Fibroblast of peridontal ligament (primary cell): ENCODE measurements at regions not wholly inside any gene's neighbourhood (a gene's known extent, or its start where the extent isn't known, plus 50 kb on each side); places are given as distances from the start of the nearest gene placed in this dataset.
A peak's percentile ranks its signal among the peaks of the same experiment; 100 is the strongest.
"Not testable (repeated sequence)": the region's sequence is repeated elsewhere in the genome, so short reads cannot be mapped to it uniquely, and the experiment has no call there.

Experiments
- DNase-seq: peaks from one replicate; pipeline ENCODE4 v3.0.0-alpha.2; 2010; ENCODE audit errors: extremely low read depth

DNA sequence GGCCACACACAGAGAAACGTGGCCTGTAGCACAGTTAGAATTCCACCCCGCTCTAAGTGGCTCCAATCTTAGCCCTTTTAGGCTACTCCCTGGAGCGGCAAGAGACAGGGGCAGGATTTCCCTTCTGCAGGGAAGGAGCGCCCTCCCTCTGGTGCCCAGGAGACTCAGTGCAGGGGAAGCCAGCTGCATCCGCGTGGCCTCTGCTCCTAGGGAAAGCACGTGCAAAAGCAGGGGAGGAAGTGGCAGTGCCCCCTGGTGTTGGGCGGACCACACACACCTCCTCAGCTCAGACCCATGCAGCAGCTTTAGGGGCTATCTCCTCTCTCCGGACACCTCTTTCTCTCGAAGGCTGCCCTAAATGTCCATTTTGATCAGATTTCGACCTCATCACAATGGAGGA is 50.0 kb downstream of the SPRING1 start:
- DNase-seq = no peak

DNA sequence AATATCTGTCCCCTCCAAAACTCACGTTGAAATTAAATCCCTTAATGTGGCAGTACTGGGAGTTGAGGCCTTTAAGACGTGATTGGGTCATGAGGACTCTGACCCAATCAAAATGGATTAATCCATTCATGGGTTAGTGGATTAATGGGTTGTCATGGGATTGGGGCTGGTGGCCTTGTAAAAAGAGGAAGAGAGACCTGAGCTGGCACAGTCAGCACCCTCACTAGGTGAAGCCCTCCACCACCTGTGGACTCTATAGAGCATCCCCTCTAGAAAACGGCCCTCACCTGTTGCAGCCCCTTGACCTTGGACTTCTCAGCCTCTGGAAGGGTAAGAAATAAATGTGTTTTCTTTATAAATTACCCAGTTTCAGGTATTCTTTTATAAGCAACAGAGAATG is 53.0 kb downstream of the SPRING1 start:
- no peak for DNase-seq

DNA sequence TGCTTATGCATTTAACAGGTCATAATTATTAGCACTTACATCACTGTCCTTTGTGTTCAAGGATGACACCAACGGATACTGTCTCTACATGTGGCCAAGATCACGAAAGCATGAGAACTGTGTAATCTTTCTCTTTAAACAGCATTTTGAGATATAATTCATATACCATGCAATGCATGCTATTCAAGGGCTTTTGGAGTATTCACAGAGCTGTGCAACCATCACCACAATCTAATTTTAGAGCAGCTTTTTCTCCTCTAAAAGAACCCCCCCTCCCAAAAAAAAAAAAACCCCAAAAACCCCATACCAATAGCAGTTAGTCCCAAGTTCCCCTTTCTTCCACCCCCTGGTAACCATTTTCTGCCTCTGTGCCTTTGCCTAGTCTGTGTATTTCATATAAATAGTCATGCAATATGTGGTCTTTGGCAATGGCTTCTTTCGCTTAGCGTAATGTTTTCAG is 60.6 kb downstream of the SPRING1 start:
- no peak for DNase-seq

DNA sequence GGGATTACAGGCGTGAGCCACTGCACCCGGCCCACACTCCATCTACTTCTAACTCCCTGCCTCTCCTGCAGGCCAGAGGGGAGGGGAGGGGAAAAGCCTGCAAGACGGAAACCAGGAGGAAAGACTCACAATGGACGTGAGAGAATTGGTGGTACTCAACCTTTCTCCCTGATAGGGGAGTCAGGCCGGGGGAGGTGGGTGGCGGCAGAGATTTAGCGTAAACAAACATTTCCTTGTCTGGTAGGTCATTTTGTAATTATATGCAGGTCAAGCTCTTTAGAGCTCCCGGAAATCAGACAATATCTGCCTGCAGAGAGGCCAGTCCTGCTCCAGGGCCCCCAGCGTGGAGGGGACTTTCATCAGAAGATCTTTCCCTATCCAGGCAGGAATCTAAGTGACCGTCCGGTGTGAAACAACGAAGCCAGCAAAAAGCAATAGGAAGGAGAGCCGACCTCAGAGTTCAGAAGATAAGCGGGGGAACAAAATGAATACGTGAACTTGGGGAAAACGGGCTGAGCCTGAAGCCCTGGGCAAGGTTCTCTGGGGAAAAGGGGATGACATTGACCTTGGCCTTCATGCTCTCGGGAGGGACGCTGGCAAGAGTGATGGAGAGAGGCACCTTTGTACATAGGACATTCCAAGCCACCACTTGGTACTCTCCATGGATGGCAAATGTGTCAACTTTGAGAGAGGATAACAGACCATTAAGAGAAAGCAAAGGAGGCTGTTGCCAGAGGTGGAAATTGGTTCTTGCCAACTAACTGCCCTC is 62.3 kb downstream of the SPRING1 start:
- DNase-seq = no peak

DNA sequence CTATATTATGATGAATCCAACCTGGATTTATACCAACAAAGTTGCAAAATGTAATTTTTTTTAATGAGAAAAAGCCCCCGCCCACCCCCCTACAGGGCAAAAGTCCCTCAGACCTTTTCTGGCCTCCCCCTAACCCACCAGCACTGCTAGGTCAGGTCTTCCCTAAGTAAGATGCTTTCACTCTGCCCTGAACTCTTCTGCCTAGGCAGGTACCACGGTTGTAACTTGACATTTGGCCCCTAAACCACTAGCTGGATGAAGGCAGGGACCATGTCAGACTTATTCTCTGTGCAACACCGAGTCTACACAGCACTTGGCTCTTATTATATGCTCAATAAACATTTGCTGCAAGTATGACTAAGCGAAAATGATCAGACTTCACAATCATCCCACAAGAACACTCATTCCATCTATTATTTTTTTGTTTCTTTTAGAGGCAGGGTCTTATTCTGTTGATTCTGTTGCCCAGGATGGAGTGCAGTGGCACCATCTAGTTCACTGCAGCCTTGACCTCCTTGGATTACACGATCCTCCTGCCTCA is 63.2 kb downstream of the SPRING1 start:
- DNase-seq = peak; percentile 35

DNA sequence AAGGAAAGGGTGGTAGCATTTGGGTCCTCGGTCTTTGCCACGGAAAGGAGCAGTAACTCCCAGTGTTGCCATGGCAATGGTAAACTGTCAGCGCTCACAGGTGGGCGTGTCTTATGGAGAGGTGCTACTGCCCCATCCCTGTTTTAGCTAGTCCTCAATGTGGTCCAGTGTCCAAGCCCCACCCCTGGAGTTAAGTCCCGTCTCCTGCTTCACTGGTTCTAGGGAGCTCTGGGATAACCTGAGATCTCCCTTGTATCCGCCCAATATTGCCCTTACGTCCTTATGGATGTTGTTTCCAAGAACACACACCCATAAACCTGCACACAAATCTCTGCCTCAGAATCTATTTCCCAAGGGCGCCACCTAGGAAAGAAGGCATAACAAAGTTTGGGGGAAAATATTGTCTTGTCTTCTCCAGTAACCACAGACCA is 64.2 kb downstream of the SPRING1 start:
- no peak for DNase-seq

DNA sequence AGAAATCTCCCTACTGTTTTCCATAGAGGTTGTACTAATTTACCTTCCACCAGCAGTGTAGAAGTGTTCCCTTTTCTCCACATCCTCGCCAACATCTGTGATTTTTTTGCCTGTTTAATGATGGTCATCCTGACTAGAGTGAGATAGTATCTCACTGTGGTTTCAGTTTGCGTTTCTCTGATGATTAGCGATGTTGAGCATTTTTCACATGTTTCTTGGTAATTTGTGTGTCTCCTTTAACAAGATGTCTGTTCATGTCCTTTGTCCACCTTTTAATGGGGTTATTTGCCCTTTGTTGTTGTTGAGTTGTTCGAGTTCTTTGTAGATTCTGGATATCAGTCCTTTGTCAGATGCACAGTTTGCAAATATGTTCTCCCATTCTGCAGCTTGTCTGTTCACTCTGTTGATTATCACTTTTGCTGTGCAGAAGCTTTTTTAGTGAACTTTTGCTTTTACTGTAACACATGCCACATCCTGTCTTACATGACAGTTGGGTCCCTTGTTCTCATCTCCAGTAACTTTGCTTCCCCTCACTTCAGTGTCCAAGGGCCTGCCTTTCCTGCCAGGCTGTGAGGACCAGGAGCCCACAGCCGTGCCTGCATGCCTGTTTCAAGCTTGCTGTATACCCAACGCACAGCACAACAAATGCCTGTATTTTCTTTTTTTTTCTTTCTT is 64.9 kb downstream of the SPRING1 start:
- DNase-seq = no peak

DNA sequence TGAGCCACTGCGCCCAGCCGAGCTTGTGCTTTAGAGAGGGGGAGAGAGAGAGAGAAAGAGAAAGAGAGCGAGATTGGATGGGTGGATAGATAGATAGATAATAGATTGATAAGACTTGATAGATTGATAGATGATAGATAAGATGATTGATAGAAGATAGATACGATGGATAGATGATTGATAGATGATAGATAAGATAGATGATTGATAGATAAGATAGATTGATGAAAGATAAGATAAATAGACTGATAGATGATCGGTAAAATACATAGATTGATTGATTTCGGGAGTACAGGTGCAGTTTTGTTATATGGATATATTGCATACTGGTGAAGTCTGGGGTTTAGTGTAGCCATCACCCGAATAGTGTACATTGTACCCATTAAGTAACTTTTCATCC is 65.9 kb downstream of the SPRING1 start:
- no peak for DNase-seq

DNA sequence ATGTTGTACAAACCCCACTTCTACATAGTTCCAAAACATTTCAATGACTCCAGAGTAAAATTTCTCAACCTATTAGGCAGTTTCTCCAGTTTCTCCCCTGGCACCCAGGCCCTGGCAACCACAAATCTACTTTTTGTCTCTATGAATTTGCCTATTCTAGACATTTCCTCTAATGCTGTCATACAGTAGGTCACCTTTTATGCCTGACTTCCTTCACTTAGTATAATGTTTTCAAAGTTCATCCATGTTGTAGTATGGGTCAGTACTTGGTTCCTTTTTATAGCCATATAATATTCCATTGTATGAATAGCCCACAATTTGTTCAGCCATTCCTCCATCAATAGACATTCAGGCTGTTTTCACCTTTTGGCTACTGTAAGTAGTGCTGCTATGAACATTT is 67.0 kb downstream of the SPRING1 start:
- DNase-seq = no peak

DNA sequence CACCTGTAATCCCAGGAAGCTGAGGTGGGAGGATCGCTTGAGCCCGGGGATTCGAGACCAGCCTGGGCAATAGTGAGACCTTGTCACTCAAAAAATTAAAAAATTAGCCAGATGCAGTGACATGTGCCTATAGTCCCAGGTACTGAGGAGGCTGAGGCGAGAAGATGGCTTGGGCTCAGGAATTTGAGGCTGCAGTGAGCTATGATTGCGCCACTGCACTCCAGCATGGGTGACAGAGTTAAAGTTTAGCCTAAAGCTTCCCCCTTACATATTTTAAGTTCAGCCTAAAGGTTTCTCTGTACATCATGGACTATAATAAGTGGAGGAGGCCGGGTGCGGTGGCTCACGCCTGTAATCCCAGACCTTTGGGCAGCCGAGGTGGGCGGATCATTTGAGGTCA is 70.1 kb downstream of the SPRING1 start:
- DNase-seq = no peak

DNA sequence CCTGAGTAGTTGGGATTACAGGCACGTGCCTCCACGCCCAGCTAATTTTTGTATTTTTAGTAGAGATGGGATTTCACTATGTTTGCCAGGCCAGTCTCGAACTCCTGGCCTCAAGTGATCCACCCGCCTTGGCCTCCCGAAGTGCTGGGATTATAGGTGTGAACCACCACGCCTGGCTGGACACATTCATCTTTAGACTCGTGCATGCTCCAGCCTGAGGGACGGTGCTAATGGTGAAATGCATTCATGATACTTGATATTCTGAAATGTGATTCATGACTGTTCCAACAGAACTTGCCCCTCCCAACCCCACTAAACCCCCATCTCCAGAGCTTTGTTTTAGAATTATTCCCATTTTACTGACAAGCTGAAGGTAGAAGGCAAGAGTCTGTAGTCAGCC is 71.0 kb downstream of the SPRING1 start:
- not testable (repeated sequence) for DNase-seq

DNA sequence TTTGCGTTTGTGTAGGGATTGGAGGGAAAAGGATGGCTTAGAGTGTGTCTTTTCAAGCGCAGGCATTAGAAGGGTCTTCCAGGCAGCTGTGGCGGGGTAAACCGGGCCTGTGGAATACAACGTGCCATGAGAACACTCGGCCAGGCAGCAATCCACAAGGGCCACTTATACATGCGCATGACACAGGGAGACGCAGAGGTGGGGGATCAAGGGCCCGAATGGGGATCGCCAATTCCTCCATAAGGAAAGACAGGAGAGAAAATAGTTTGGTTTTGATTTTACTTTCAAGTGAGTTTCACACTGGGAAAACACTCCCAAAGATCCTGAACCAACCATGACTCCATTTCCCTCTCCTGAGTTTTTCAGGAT is 71.6 kb downstream of the SPRING1 start:
- no peak for DNase-seq

DNA sequence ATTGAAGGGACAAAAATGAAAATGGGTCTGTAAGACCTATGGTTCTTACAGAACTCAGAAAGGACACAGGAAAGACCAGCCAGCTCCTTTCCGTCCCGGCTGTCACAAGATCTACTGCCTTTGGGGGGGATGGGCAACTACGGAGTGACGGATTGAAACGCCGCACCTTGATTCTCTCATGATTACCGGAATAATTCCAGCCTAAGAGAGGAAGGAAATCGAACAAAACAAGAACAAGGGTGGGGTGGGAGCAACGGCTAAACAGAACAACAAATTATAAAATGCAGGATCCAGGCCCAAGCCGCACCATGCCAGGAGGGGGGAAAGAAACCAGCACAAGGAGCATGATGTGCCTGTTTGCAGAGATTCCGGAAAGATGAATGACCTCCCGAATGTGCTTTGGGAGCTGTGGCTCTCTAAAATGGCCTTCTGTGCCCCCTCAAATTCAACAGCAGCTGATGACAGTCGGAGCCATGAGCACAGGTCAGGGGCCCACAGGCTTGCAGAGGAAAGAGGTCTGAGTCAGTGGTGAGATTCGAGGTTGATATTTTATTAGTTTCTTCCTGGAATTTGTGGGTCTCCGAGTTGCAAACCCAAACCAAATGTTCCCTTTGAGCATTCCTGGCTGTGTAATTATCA is 72.1 kb downstream of the SPRING1 start:
- no peak for DNase-seq

DNA sequence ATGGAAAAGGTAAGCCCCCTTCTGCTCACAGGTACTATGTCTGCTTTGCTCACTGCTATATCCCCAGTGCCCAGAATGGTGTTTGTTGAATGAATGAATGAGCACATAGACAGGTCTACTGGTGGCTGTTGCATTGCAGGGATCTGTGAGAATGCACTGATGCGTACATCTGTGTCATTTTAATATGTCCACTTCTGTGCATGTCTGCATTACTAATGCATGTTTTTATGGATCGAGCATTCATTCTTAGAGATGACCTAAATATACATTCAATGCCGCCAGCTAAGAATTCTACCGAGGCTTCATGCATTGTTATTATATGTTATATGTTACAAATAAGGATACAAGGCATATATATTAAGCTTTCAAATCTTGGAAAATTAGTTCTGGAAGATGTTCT is 73.8 kb downstream of the SPRING1 start:
- no peak for DNase-seq

DNA sequence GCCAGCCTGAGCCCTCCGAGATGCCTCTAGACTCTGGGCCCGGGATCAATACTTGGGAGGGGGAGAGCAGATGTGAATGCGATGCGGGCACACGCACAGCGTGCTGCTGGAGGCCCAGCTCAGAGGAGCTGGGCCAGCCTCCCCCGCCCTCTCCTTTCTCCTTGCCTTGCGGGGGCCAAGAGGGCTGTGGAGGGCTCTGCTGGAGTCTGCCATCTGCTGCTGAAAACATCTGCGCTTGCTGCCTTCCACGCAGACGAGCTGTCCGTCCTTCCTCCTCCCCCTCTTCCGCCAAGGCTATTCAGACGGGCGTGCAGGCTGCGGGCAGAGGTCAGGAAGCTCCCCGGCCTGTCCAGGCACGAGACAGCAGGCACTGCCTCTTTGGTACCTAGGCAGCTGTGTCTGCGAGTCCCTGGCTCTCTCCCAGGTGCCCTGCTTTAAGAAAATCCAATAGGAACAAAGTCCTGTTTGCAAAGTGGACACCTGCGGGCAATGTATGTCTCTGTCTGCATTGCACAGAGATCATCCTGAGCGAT is 75.2 kb downstream of the SPRING1 start:
- DNase-seq = no peak

DNA sequence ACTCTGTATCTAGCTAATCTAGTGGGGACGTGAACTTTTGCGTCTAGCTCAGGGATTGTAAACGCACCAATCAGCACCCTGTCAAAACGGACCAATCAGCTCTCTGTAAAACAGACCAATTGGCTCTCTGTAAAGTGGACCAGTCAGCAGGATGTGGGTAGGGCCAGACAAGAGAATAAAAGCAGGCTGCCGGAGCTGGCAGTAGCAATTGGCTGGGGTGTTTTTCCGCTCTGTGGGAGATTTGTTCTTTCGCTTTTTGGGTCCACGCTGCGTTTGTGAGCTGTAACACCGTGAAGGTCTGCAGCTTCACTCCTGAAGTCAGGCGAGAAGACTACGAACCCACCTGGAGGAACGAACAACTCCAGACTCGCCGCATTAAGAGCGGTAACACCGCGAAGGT is 76.5 kb downstream of the SPRING1 start:
- DNase-seq = no peak

DNA sequence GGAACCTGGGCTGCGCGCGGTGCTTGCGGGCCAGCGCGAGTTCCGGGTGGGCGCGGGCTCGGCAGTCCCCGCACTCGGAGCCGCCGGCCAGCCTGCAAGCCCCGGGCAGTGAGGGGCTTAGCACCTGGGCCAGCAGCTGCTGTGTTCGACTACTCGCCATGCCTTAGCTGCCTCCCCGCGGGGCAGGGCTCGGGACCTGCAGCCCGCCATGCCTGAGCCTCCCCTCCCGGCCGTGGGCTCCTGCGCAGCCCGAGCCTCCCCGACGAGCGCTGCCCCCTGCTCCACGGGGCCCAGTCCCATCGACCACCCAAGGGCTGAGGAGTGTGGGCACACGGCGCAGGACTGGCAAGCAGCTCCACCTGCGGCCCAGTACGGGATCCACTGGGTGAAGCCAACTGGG is 77.1 kb downstream of the SPRING1 start:
- DNase-seq = not testable (repeated sequence)

DNA sequence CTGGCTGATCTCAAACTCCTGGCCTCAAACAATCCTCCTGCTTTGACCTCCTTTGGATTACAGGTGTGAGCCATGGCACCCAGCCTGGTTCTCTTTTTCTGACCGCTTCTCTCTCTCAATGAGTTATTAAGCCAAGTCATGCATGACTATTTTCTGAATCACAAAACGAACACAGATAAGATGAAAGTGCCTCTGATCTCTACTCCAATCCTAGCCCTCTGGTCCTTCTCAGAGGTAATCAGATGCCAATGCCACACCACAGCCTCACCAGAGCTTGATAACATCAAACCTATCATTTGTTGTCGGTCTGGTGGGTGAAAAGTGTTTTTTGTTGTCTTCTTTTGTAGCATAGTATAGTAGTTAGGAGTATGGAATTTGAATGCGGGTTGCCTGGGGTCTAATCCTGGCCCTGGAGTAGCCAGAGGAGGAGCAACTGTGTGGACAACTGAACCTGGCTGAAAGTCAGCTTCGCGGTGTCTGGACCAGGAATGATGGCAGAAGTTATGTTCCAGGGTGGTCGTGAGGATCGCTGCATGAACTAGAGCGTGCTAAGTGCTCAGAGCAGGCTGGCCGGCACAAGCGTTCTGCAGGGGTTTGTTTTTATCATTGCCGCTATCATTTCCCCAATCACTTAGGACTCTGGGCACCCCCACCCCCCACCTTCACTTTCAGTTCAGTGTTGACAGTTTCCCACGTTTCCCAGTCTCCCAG is 77.9 kb downstream of the SPRING1 start:
- no peak for DNase-seq

DNA sequence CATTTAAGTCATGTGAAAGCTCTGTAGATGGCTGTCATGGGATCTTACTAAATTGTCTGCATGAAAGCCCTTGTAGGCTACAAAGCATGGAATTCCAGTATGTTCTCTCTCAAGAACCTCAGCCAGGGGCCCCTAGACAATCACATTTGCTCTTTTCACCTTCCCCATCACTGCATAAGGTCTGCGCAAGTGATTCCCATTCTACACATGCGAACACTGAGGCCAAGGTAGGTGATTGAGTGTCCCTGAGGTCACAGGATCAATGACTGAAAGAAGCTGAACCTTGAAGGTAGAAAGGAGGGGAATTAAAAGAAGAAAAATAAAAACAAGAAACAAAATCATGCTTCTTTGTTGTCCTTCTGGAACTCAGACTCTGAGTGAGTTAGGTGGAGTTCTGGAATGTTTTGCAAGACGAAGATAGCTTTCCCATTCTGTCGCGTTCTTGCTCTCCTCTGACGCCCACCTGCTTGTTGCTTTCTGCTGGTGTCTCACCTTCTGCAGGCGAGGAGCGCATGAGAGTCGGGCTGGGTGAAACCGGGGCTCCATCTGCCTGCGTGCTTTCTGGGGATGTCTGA is 79.9 kb downstream of the SPRING1 start:
- no peak for DNase-seq

DNA sequence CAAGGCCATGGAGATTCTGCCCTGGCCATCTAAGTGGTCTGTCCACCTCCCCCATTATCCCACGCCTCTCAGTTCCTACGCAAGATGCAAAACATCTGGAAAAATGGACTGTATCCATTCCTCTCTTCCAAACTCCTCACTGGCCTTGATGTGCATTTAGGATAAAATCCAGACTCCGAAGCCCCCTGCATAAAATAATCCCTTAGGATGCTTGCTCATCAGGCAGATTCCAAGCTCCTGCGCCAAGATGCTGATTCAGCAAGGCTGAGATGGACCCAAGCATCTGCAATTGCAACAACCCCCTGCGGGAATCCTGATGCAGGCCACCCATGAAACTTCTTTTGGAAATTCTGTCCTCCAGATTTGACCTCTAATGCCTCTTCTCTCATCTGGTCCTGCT is 81.6 kb downstream of the SPRING1 start:
- DNase-seq = no peak

DNA sequence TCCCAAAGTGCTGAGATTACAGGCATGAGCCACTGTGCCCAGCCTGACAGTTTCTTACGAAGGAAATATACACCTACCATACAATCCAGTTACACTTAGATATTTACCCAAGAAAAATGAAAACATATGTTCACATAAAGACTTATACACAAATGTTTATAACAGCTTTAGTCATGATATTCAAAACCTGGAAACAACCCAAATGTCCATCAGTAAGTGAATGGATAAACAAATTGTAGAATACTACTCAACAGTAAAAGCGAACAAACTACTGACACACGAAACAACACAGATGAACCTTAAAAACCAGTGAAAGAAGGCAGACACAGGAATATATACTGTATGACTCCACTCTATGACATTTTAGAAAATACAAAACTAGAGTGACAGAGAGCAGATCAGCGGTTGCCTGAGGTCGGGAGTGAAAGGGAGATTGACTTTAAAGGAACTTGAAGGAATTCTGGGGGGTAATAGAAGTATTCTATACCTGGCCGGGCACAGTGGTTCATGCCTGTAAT is 83.6 kb downstream of the SPRING1 start:
- DNase-seq = peak; percentile 67
